GM23338 (cell line): ENCODE measurements at regions not wholly inside any gene's neighbourhood (a gene's known extent, or its start where the extent isn't known, plus 50 kb on each side); places are given as distances from the start of the nearest gene placed in this dataset.

Experiments
- ATAC-seq: fragments of 200-7000 bp; cut with Tn5 transposase; 3 replicates; pipeline ENCODE4 v1.9.1; 2020
- DNase-seq: peaks from one replicate; pipeline ENCODE4 v3.0.0-alpha.2; 2015; ENCODE audit warnings: low spot score
- H2AFZ ChIP-seq: fragments of 200-600 bp; sonication (generic); 2 replicates; pipeline ENCODE4 v1.8.0; 2016; ENCODE audit warnings: antibody characterized with exemption, mild to moderate bottlenecking, moderate library complexity
- H3F3A ChIP-seq: fragments of 200-600 bp; sonication (generic); replicated peaks from 2 replicates; pipeline ENCODE4 v1.8.0; 2017; ENCODE audit warnings: antibody characterized with exemption, mixed run types, low read depth
- H3K27ac ChIP-seq: fragments of 200-600 bp; sonication (generic); 2 replicates; pipeline ENCODE4 v1.6.1; 2016; ENCODE audit warnings: low read depth
- H3K27me3 ChIP-seq: fragments of 200-600 bp; sonication (generic); 2 replicates; pipeline ENCODE4 v1.8.0; 2016; ENCODE audit warnings: mild to moderate bottlenecking, mixed run types, moderate library complexity; ENCODE audit not compliant: insufficient read depth
- H3K36me3 ChIP-seq: fragments of 200-600 bp; sonication (generic); 2 replicates; pipeline ENCODE4 v1.8.0; 2016; ENCODE audit warnings: mild to moderate bottlenecking; ENCODE audit not compliant: insufficient read depth
- H3K4me1 ChIP-seq: fragments of 200-600 bp; sonication (generic); 2 replicates; pipeline ENCODE4 v1.8.0; 2016; ENCODE audit warnings: mild to moderate bottlenecking, moderate library complexity; ENCODE audit not compliant: insufficient read depth
- H3K4me2 ChIP-seq: fragments of 200-600 bp; sonication (generic); 2 replicates; pipeline ENCODE4 v1.7.1; 2017; ENCODE audit warnings: mixed run types
- H3K4me3 ChIP-seq: fragments of 200-600 bp; sonication (generic); 2 replicates; pipeline ENCODE4 v1.6.1; 2016; ENCODE audit warnings: mixed run types
- H3K79me2 ChIP-seq: fragments of 200-600 bp; sonication (generic); replicated peaks from 2 replicates; pipeline ENCODE4 v1.8.0; 2017; ENCODE audit warnings: mild to moderate bottlenecking; ENCODE audit not compliant: insufficient read depth
- H3K9me2 ChIP-seq: fragments of 200-600 bp; sonication (generic); 2 replicates; pipeline ENCODE4 v1.8.0; 2017; ENCODE audit not compliant: insufficient read depth
- H4K20me1 ChIP-seq: fragments of 200-600 bp; sonication (generic); replicated peaks from 2 replicates; pipeline ENCODE4 v1.8.0; 2017; ENCODE audit warnings: mild to moderate bottlenecking; ENCODE audit not compliant: insufficient read depth
- H3K27ac Mint-ChIP-seq: 2 replicates; pipeline ENCODE4 v1.8.0; 2020; ENCODE audit warnings: inconsistent platforms, mild to moderate bottlenecking, moderate library complexity, mixed read lengths
- H3K27me3 Mint-ChIP-seq: 3 replicates; pipeline ENCODE4 v1.8.0; 2022; ENCODE audit warnings: low read depth, mild to moderate bottlenecking, moderate library complexity, mixed read lengths, inconsistent platforms; ENCODE audit not compliant: insufficient read depth, poor library complexity
- H3K36me3 Mint-ChIP-seq: 3 replicates; pipeline ENCODE4 v1.8.0; 2021; ENCODE audit warnings: low read depth, mild to moderate bottlenecking, inconsistent platforms, moderate library complexity, mixed read lengths
- H3K4me1 Mint-ChIP-seq: 3 replicates; pipeline ENCODE4 v1.8.0; 2020; ENCODE audit warnings: mild to moderate bottlenecking, inconsistent platforms, mixed read lengths
- H3K4me3 Mint-ChIP-seq: 3 replicates; pipeline ENCODE4 v1.8.0; 2021; ENCODE audit warnings: moderate library complexity, mild to moderate bottlenecking, inconsistent platforms, mixed read lengths
- H3K9me3 Mint-ChIP-seq: 3 replicates; pipeline ENCODE4 v1.8.0; 2020; ENCODE audit warnings: moderate library complexity, mild to moderate bottlenecking, inconsistent platforms, mixed read lengths
- CREB1 ChIP-seq: fragments of 250-450 bp; sonication (Bioruptor Pico); IDR thresholded peaks from 2 replicates; pipeline ENCODE4 v1.5.0; 2020; ENCODE audit warnings: low read depth, mild to moderate bottlenecking, moderate library complexity
- EZH2 ChIP-seq: fragments of 200-600 bp; sonication (generic); IDR thresholded peaks from one replicate; pipeline ENCODE4 v1.8.0; 2017; ENCODE audit warnings: antibody characterized with exemption, mild to moderate bottlenecking, low read depth; ENCODE audit not compliant: unreplicated experiment
- EZH2phosphoT487 ChIP-seq: fragments of 200-600 bp; sonication (generic); IDR thresholded peaks from one replicate; pipeline ENCODE4 v1.8.1; 2018; ENCODE audit warnings: antibody characterized with exemption; ENCODE audit not compliant: unreplicated experiment
- JUNB ChIP-seq: IDR thresholded peaks from one replicate; pipeline ENCODE4 v1.6.1; 2016; ENCODE audit warnings: antibody characterized with exemption; ENCODE audit not compliant: unreplicated experiment
- NANOG ChIP-seq: IDR thresholded peaks from 2 replicates; pipeline ENCODE4 v1.6.1; 2016; ENCODE audit warnings: antibody characterized with exemption, borderline replicate concordance
- POLR2AphosphoS5 ChIP-seq: IDR thresholded peaks from 2 replicates; pipeline ENCODE4 v1.6.1; 2016; ENCODE audit warnings: antibody characterized with exemption, low read depth
- STAT1 ChIP-seq: IDR thresholded peaks from one replicate; pipeline ENCODE4 v1.6.1; 2016; ENCODE audit warnings: antibody characterized with exemption; ENCODE audit not compliant: unreplicated experiment
- ZNF114 ChIP-seq: fragments of 250-450 bp; sonication (Bioruptor Pico); IDR thresholded peaks from 2 replicates; pipeline ENCODE4 v1.5.0; 2020; ENCODE audit warnings: mild to moderate bottlenecking, moderate library complexity
- ZNF331 ChIP-seq: fragments of 250-450 bp; sonication (Bioruptor Pico); IDR thresholded peaks from 2 replicates; pipeline ENCODE4 v1.5.0; 2020; ENCODE audit warnings: low read depth, mild to moderate bottlenecking, moderate library complexity
- TF ChIP-seq, protein P1 (sequence below), 2 experiments: fragments of 200-600 bp in 1 of 2; sonication (generic) in 1 of 2; conservative IDR thresholded peaks; 2 replicates each; pipeline versions ENCODE4 v1.5.1 to v1.6.1; 2016 to 2017; ENCODE audit warnings: antibody characterized with exemption in 2 of 2, low read depth in 2 of 2, mild to moderate bottlenecking in 2 of 2, moderate library complexity in 1 of 2
- TF ChIP-seq, protein P2 (sequence below): fragments of 250-450 bp; sonication (Bioruptor Pico); IDR thresholded peaks from 2 replicates; pipeline ENCODE4 v1.5.0; 2020; ENCODE audit warnings: mild to moderate bottlenecking, moderate library complexity
- TF ChIP-seq, protein P3 (sequence below): IDR thresholded peaks from one replicate; pipeline ENCODE4 v1.6.1; 2018; ENCODE audit warnings: antibody characterized with exemption; ENCODE audit not compliant: unreplicated experiment
- TF ChIP-seq, protein P4 (sequence below): IDR thresholded peaks from 2 replicates; pipeline ENCODE4 v1.6.1; 2016; ENCODE audit warnings: antibody characterized with exemption

- no peak for DNase-seq
- Mint-ChIP-seq H3K4me3 (no peak overlapping the region), H3K27ac (no peak overlapping the region), H3K4me1 (no peaks in the 10 kb centered on the region), H3K9me3 (peaks cover 5% of the 10 kb centered on the region; the same call in 1 of the 3 replicates), H3K27me3 (no peaks in the 10 kb centered on the region), H3K36me3 (no peaks in the 10 kb centered on the region)
- no peaks in the 10 kb centered on the region for H3K4me1 ChIP-seq
- no peaks in the 10 kb centered on the region for H3K36me3 ChIP-seq
- H3K79me2 ChIP-seq = no peaks in the 10 kb centered on the region
- H2AFZ ChIP-seq = no peak overlapping the region
- no peaks in the 10 kb centered on the region for H3F3A ChIP-seq
- ATAC-seq = no peak
- H3K27me3 ChIP-seq = no peaks in the 10 kb centered on the region
- H3K4me3 ChIP-seq = no peak overlapping the region
- H4K20me1 ChIP-seq = no peaks in the 10 kb centered on the region
- no peak overlapping the region for H3K27ac ChIP-seq
- H3K4me2 ChIP-seq = no peak overlapping the region
- no peak for TF ChIP-seq EZH2phosphoT487
- TF ChIP-seq, protein P1, sequence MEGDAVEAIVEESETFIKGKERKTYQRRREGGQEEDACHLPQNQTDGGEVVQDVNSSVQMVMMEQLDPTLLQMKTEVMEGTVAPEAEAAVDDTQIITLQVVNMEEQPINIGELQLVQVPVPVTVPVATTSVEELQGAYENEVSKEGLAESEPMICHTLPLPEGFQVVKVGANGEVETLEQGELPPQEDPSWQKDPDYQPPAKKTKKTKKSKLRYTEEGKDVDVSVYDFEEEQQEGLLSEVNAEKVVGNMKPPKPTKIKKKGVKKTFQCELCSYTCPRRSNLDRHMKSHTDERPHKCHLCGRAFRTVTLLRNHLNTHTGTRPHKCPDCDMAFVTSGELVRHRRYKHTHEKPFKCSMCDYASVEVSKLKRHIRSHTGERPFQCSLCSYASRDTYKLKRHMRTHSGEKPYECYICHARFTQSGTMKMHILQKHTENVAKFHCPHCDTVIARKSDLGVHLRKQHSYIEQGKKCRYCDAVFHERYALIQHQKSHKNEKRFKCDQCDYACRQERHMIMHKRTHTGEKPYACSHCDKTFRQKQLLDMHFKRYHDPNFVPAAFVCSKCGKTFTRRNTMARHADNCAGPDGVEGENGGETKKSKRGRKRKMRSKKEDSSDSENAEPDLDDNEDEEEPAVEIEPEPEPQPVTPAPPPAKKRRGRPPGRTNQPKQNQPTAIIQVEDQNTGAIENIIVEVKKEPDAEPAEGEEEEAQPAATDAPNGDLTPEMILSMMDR (conservative IDR thresholded peaks at IDR 0.05; ENCODE audit: low read depth in 2 of 2) = no peak
- TF ChIP-seq, protein P2, sequence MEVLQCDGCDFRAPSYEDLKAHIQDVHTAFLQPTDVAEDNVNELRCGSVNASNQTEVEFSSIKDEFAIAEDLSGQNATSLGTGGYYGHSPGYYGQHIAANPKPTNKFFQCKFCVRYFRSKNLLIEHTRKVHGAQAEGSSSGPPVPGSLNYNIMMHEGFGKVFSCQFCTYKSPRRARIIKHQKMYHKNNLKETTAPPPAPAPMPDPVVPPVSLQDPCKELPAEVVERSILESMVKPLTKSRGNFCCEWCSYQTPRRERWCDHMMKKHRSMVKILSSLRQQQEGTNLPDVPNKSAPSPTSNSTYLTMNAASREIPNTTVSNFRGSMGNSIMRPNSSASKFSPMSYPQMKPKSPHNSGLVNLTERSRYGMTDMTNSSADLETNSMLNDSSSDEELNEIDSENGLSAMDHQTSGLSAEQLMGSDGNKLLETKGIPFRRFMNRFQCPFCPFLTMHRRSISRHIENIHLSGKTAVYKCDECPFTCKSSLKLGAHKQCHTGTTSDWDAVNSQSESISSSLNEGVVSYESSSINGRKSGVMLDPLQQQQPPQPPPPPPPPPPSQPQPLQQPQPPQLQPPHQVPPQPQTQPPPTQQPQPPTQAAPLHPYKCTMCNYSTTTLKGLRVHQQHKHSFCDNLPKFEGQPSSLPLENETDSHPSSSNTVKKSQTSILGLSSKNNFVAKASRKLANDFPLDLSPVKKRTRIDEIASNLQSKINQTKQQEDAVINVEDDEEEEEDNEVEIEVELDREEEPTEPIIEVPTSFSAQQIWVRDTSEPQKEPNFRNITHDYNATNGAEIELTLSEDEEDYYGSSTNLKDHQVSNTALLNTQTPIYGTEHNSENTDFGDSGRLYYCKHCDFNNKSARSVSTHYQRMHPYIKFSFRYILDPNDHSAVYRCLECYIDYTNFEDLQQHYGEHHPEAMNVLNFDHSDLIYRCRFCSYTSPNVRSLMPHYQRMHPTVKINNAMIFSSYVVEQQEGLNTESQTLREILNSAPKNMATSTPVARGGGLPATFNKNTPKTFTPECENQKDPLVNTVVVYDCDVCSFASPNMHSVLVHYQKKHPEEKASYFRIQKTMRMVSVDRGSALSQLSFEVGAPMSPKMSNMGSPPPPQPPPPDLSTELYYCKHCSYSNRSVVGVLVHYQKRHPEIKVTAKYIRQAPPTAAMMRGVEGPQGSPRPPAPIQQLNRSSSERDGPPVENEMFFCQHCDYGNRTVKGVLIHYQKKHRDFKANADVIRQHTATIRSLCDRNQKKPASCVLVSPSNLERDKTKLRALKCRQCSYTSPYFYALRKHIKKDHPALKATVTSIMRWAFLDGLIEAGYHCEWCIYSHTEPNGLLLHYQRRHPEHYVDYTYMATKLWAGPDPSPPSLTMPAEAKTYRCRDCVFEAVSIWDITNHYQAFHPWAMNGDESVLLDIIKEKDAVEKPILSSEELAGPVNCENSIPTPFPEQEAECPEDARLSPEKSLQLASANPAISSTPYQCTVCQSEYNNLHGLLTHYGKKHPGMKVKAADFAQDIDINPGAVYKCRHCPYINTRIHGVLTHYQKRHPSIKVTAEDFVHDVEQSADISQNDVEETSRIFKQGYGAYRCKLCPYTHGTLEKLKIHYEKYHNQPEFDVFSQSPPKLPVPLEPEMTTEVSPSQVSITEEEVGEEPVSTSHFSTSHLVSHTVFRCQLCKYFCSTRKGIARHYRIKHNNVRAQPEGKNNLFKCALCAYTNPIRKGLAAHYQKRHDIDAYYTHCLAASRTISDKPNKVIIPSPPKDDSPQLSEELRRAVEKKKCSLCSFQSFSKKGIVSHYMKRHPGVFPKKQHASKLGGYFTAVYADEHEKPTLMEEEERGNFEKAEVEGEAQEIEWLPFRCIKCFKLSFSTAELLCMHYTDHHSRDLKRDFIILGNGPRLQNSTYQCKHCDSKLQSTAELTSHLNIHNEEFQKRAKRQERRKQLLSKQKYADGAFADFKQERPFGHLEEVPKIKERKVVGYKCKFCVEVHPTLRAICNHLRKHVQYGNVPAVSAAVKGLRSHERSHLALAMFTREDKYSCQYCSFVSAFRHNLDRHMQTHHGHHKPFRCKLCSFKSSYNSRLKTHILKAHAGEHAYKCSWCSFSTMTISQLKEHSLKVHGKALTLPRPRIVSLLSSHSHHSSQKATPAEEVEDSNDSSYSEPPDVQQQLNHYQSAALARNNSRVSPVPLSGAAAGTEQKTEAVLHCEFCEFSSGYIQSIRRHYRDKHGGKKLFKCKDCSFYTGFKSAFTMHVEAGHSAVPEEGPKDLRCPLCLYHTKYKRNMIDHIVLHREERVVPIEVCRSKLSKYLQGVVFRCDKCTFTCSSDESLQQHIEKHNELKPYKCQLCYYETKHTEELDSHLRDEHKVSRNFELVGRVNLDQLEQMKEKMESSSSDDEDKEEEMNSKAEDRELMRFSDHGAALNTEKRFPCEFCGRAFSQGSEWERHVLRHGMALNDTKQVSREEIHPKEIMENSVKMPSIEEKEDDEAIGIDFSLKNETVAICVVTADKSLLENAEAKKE (CRISPR knock-in tag) = no peak
- TF ChIP-seq ZNF331 (CRISPR knock-in tag) = no peak
- TF ChIP-seq STAT1 = no peak
- no peak for TF ChIP-seq POLR2AphosphoS5
- TF ChIP-seq, protein P3, sequence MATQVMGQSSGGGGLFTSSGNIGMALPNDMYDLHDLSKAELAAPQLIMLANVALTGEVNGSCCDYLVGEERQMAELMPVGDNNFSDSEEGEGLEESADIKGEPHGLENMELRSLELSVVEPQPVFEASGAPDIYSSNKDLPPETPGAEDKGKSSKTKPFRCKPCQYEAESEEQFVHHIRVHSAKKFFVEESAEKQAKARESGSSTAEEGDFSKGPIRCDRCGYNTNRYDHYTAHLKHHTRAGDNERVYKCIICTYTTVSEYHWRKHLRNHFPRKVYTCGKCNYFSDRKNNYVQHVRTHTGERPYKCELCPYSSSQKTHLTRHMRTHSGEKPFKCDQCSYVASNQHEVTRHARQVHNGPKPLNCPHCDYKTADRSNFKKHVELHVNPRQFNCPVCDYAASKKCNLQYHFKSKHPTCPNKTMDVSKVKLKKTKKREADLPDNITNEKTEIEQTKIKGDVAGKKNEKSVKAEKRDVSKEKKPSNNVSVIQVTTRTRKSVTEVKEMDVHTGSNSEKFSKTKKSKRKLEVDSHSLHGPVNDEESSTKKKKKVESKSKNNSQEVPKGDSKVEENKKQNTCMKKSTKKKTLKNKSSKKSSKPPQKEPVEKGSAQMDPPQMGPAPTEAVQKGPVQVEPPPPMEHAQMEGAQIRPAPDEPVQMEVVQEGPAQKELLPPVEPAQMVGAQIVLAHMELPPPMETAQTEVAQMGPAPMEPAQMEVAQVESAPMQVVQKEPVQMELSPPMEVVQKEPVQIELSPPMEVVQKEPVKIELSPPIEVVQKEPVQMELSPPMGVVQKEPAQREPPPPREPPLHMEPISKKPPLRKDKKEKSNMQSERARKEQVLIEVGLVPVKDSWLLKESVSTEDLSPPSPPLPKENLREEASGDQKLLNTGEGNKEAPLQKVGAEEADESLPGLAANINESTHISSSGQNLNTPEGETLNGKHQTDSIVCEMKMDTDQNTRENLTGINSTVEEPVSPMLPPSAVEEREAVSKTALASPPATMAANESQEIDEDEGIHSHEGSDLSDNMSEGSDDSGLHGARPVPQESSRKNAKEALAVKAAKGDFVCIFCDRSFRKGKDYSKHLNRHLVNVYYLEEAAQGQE = no peak
- TF ChIP-seq NANOG = no peak
- TF ChIP-seq, protein P4, sequence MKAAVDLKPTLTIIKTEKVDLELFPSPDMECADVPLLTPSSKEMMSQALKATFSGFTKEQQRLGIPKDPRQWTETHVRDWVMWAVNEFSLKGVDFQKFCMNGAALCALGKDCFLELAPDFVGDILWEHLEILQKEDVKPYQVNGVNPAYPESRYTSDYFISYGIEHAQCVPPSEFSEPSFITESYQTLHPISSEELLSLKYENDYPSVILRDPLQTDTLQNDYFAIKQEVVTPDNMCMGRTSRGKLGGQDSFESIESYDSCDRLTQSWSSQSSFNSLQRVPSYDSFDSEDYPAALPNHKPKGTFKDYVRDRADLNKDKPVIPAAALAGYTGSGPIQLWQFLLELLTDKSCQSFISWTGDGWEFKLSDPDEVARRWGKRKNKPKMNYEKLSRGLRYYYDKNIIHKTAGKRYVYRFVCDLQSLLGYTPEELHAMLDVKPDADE = no peak
- TF ChIP-seq CREB1 (CRISPR knock-in tag) = no peak
- TF ChIP-seq EZH2 = no peak
- TF ChIP-seq JUNB = no peak
- TF ChIP-seq ZNF114 (CRISPR knock-in tag) = no peak
- no peaks in the 10 kb centered on the region for H3K9me2 ChIP-seq
Measured at GRCh38 chrX:38939067-38939466, 137.8 kb downstream of the MID1IP1 start.
